ENCODE measurements at regions not wholly inside any gene's neighbourhood (a gene's known extent, or its start where the extent isn't known, plus 50 kb on each side); places are given as distances from the start of the nearest gene placed in this dataset.
"Not testable (repeated sequence)": the region's sequence is repeated elsewhere in the genome, so short reads cannot be mapped to it uniquely, and the experiment has no call there.

- Mint-ChIP-seq H3K4me1 (peaks cover 10% of the 10 kb centered on the region), H3K27ac (ENCODE audit: unreplicated experiment) (no peak overlapping the region), H3K27me3 (ENCODE audit: low read depth) (no peaks in the 10 kb centered on the region), H3K9me3 (no peaks in the 10 kb centered on the region), H3K4me3 (no peak overlapping the region), H3K36me3 (ENCODE audit: low read depth) (no peaks in the 10 kb centered on the region)
- no peak for TF ChIP-seq CTCF (conservative IDR thresholded peaks at IDR 0.05)
- no peak for DNase-seq (ENCODE audit: low read depth, low spot score)
Observed at GRCh38 chr13:46498650-46499049, 54.3 kb upstream of the LRCH1 start.

- no peak for DNase-seq (ENCODE audit: low read depth, low spot score)
- Mint-ChIP-seq H3K4me3 (no peak overlapping the region), H3K36me3 (ENCODE audit: low read depth) (no peaks in the 10 kb centered on the region), H3K4me1 (peaks cover 15% of the 10 kb centered on the region), H3K27ac (ENCODE audit: unreplicated experiment) (no peak overlapping the region), H3K9me3 (no peaks in the 10 kb centered on the region), H3K27me3 (ENCODE audit: low read depth) (no peaks in the 10 kb centered on the region)
- TF ChIP-seq CTCF (conservative IDR thresholded peaks at IDR 0.05), result no peak
Observed at GRCh38 chr13:46496086-46496485, 56.9 kb upstream of the LRCH1 start.

GRCh38 chr13:46495651-46496050, 57.3 kb upstream of the LRCH1 start:
- peaks cover 19% of the 10 kb centered on the region for H3K4me1 Mint-ChIP-seq
- no peak overlapping the region for H3K4me3 Mint-ChIP-seq
- H3K27ac Mint-ChIP-seq (ENCODE audit: unreplicated experiment), result no peak overlapping the region
- H3K27me3 Mint-ChIP-seq (ENCODE audit: low read depth), result no peaks in the 10 kb centered on the region
- H3K36me3 Mint-ChIP-seq (ENCODE audit: low read depth), result no peaks in the 10 kb centered on the region
- no peak for TF ChIP-seq CTCF (conservative IDR thresholded peaks at IDR 0.05)
- no peak for DNase-seq (ENCODE audit: low read depth, low spot score)
- no peaks in the 10 kb centered on the region for H3K9me3 Mint-ChIP-seq

GRCh38 chr13:46495066-46495465, 57.9 kb upstream of the LRCH1 start:
- Mint-ChIP-seq H3K4me3 (no peak overlapping the region), H3K27me3 (ENCODE audit: low read depth) (no peaks in the 10 kb centered on the region), H3K4me1 (peaks cover 24% of the 10 kb centered on the region), H3K27ac (ENCODE audit: unreplicated experiment) (no peak overlapping the region), H3K9me3 (no peaks in the 10 kb centered on the region), H3K36me3 (ENCODE audit: low read depth) (no peaks in the 10 kb centered on the region)
- no peak for TF ChIP-seq CTCF (conservative IDR thresholded peaks at IDR 0.05)
- no peak for DNase-seq (ENCODE audit: low read depth, low spot score)

GRCh38 chr13:46492946-46493345, 60.0 kb upstream of the LRCH1 start:
- H3K27ac Mint-ChIP-seq (ENCODE audit: unreplicated experiment), result no peak overlapping the region
- H3K36me3 Mint-ChIP-seq (ENCODE audit: low read depth), result peaks cover 2% of the 10 kb centered on the region
- peaks cover 27% of the 10 kb centered on the region for H3K4me1 Mint-ChIP-seq
- DNase-seq (ENCODE audit: low read depth, low spot score), result peak; percentile 31
- peak; percentile 87 for TF ChIP-seq CTCF (conservative IDR thresholded peaks at IDR 0.05)
- no peak overlapping the region for H3K4me3 Mint-ChIP-seq
- peaks cover 2% of the 10 kb centered on the region for H3K9me3 Mint-ChIP-seq
- no peaks in the 10 kb centered on the region for H3K27me3 Mint-ChIP-seq (ENCODE audit: low read depth)

GRCh38 chr13:46491641-46492040, 61.3 kb upstream of the LRCH1 start:
- peaks cover 27% of the 10 kb centered on the region for H3K4me1 Mint-ChIP-seq
- H3K36me3 Mint-ChIP-seq (ENCODE audit: low read depth), result peaks cover 2% of the 10 kb centered on the region
- H3K27me3 Mint-ChIP-seq (ENCODE audit: low read depth), result no peaks in the 10 kb centered on the region
- no peak for TF ChIP-seq CTCF (conservative IDR thresholded peaks at IDR 0.05)
- H3K9me3 Mint-ChIP-seq, result peaks cover 4% of the 10 kb centered on the region
- H3K4me3 Mint-ChIP-seq, result no peak overlapping the region
- no peak for DNase-seq (ENCODE audit: low read depth, low spot score)
- H3K27ac Mint-ChIP-seq (ENCODE audit: unreplicated experiment), result no peak overlapping the region

- peaks cover 27% of the 10 kb centered on the region for H3K4me1 Mint-ChIP-seq
- H3K4me3 Mint-ChIP-seq, result not testable (repeated sequence)
Observed at GRCh38 chr13:46490713-46491112, 62.3 kb upstream of the LRCH1 start.

More at GRCh38 chr13:46490713-46491112, 62.3 kb upstream of the LRCH1 start:
- H3K36me3 Mint-ChIP-seq (ENCODE audit: low read depth); H3K27ac Mint-ChIP-seq (ENCODE audit: unreplicated experiment); H3K27me3 Mint-ChIP-seq (ENCODE audit: low read depth); H3K9me3 Mint-ChIP-seq; DNase-seq (ENCODE audit: low read depth, low spot score): not testable (repeated sequence)

Measured in neural crest cell (in vitro differentiated cells).